HG03575 (cell line): ENCODE measurements at regions not wholly inside any gene's neighbourhood (a gene's known extent, or its start where the extent isn't known, plus 50 kb on each side); places are given as distances from the start of the nearest gene placed in this dataset.

Source experiments
- ATAC-seq: cut with Tn5 transposase; IDR thresholded peaks from one replicate; pipeline ENCODE4 v1.9.1; 2021; ENCODE audit not compliant: unreplicated experiment, insufficient number of reproducible peaks, low FRiP score; ENCODE audit errors: extremely low read depth

- no peak for ATAC-seq
Measured at GRCh38 chr6:66655420-66655819, 948.4 kb upstream of the EYS start.

- ATAC-seq: no peak
Measured at GRCh38 chr6:66638518-66638917, 931.5 kb upstream of the EYS start.

GRCh38 chr6:66638099-66638498 lies 931.1 kb upstream of the EYS start:
- no peak for ATAC-seq

- no peak for ATAC-seq
Measured at GRCh38 chr6:66628917-66629316, 921.9 kb upstream of the EYS start.

GRCh38 chr6:66623050-66623449 lies 916.0 kb upstream of the EYS start:
- no peak for ATAC-seq

GRCh38 chr6:66605971-66606370 lies 898.9 kb upstream of the EYS start:
- no peak for ATAC-seq

GRCh38 chr6:66605011-66605410 lies 898.0 kb upstream of the EYS start:
- ATAC-seq: no peak

GRCh38 chr6:66599541-66599940 lies 892.5 kb upstream of the EYS start:
- no peak for ATAC-seq

- no peak for ATAC-seq
Measured at GRCh38 chr6:66578362-66578761, 871.3 kb upstream of the EYS start.

- ATAC-seq: no peak
Measured at GRCh38 chr6:66568271-66568670, 861.2 kb upstream of the EYS start.

- no peak for ATAC-seq
Measured at GRCh38 chr6:66561479-66561878, 854.5 kb upstream of the EYS start.

GRCh38 chr6:66558189-66558588 lies 851.2 kb upstream of the EYS start:
- ATAC-seq: no peak

- ATAC-seq: no peak
Measured at GRCh38 chr6:66556936-66557335, 849.9 kb upstream of the EYS start.

GRCh38 chr6:66555082-66555481 lies 848.1 kb upstream of the EYS start:
- ATAC-seq: no peak

GRCh38 chr6:66553441-66553840 lies 846.4 kb upstream of the EYS start:
- ATAC-seq: no peak

- ATAC-seq: no peak
Measured at GRCh38 chr6:66538551-66539135, 831.6 kb upstream of the EYS start.

GRCh38 chr6:66533921-66534404 lies 826.9 kb upstream of the EYS start:
- no peak for ATAC-seq

- no peak for ATAC-seq
Measured at GRCh38 chr6:66526061-66526460, 819.0 kb upstream of the EYS start.

GRCh38 chr6:66522864-66523263 lies 815.8 kb upstream of the EYS start:
- ATAC-seq: no peak

GRCh38 chr6:66516377-66516776 lies 809.4 kb upstream of the EYS start:
- ATAC-seq: no peak

GRCh38 chr6:66508433-66508832 lies 801.4 kb upstream of the EYS start:
- ATAC-seq: no peak
